ENCODE measurements at regions not wholly inside any gene's neighbourhood (a gene's known extent, or its start where the extent isn't known, plus 50 kb on each side); places are given as distances from the start of the nearest gene placed in this dataset.

GRCh38 chr11:30741039-30741550 is 154.9 kb upstream of the MPPED2 start:
- TF ChIP-seq POLR2A (IDR thresholded peaks at IDR 0.05; ENCODE audit: low read depth, low read length) (no peak), CTCF (conservative IDR thresholded peaks at IDR 0.05; ENCODE audit: low read depth, low read length) (no peak), RAD21 (IDR thresholded peaks at IDR 0.05; ENCODE audit: low read length) (no peak), USF2 (IDR thresholded peaks at IDR 0.05; ENCODE audit: low read depth, low read length) (peak; percentile 35; the same call in 1 of the 2 replicates), MXI1 (IDR thresholded peaks at IDR 0.05; ENCODE audit: borderline replicate concordance, low read depth, low read length) (no peak), RFX5 (IDR thresholded peaks at IDR 0.05; ENCODE audit: low read depth, low read length) (no peak), CHD1 (IDR thresholded peaks at IDR 0.05; ENCODE audit: low read depth, low read length) (no peak), CEBPB (IDR thresholded peaks at IDR 0.05; ENCODE audit: low read depth, low read length) (peak; percentile 91), MAFK (IDR thresholded peaks at IDR 0.05; ENCODE audit: low read depth, low read length) (no peak)
